Mesendoderm (in vitro differentiated cells): ENCODE measurements at regions not wholly inside any gene's neighbourhood (a gene's known extent, or its start where the extent isn't known, plus 50 kb on each side); places are given as distances from the start of the nearest gene placed in this dataset.

Experiments used
- DNase-seq: peaks from one replicate; pipeline ENCODE4 v3.0.0; 2013
- H2AK5ac ChIP-seq: 2 replicates; pipeline ENCODE4 v1.6.1; 2013; ENCODE audit warnings: low read length, inconsistent platforms
- H2BK120ac ChIP-seq: 2 replicates; pipeline ENCODE4 v1.6.1; 2013; ENCODE audit warnings: low read depth, mild to moderate bottlenecking, low read length, moderate library complexity, mixed read lengths
- H2BK15ac ChIP-seq: replicated peaks from 2 replicates; pipeline ENCODE4 v1.6.1; 2013; ENCODE audit warnings: low read depth, mild to moderate bottlenecking, moderate library complexity
- H2BK5ac ChIP-seq: 2 replicates; pipeline ENCODE4 v1.6.1; 2013; ENCODE audit warnings: low read length, inconsistent platforms
- H3K18ac ChIP-seq: 2 replicates; pipeline ENCODE4 v1.6.1; 2013; ENCODE audit warnings: mild to moderate bottlenecking, low read length, mixed read lengths
- H3K23ac ChIP-seq: one replicate; pipeline ENCODE4 v1.6.1; 2013; ENCODE audit warnings: low read length
- H3K27ac ChIP-seq: 2 replicates; pipeline ENCODE4 v1.5.1; 2013; ENCODE audit warnings: low read depth, mild to moderate bottlenecking, inconsistent platforms, low read length, moderate library complexity
- H3K27me3 ChIP-seq: 2 replicates; pipeline ENCODE4 v1.6.1; 2013; ENCODE audit warnings: low read length, control low read depth, mild to moderate bottlenecking, inconsistent platforms; ENCODE audit not compliant: insufficient read depth, poor library complexity
- H3K36me3 ChIP-seq: 2 replicates; pipeline ENCODE4 v1.6.1; 2013; ENCODE audit warnings: low read length, inconsistent platforms; ENCODE audit not compliant: control insufficient read depth, insufficient read depth
- H3K4ac ChIP-seq: one replicate; pipeline ENCODE4 v1.6.1; 2013; ENCODE audit warnings: low read depth, mild to moderate bottlenecking, low read length, moderate library complexity
- H3K4me1 ChIP-seq: 2 replicates; pipeline ENCODE4 v1.6.1; 2013; ENCODE audit warnings: low read depth, low read length, inconsistent platforms; ENCODE audit not compliant: control insufficient read depth
- H3K4me2 ChIP-seq: 2 replicates; pipeline ENCODE4 v1.6.1; 2013; ENCODE audit warnings: low read length
- H3K4me3 ChIP-seq: 2 replicates; pipeline ENCODE4 v1.5.1; 2013; ENCODE audit warnings: mild to moderate bottlenecking, low read length
- H3K56ac ChIP-seq: one replicate; pipeline ENCODE4 v1.6.1; 2013; ENCODE audit warnings: low read length
- H3K79me1 ChIP-seq: 2 replicates; pipeline ENCODE4 v1.6.1; 2013; ENCODE audit warnings: low read length, inconsistent platforms
- H3K79me2 ChIP-seq: 2 replicates; pipeline ENCODE4 v1.6.1; 2013; ENCODE audit warnings: mild to moderate bottlenecking, low read length; ENCODE audit not compliant: control insufficient read depth, insufficient read depth
- H3K9ac ChIP-seq: 2 replicates; pipeline ENCODE4 v1.6.1; 2013; ENCODE audit warnings: low read length, inconsistent platforms
- H4K5ac ChIP-seq: one replicate; pipeline ENCODE4 v1.6.1; 2013; ENCODE audit warnings: low read length
- H4K8ac ChIP-seq: one replicate; pipeline ENCODE4 v1.6.1; 2013; ENCODE audit warnings: low read depth, mild to moderate bottlenecking, control low read depth, low read length, moderate library complexity
- WGBS: extraction: QIAGEN DNeasy Blood & Tissue Kit; methylation state at CpG from one replicate; pipeline ENCODE4 v1.1.7; 2013; ENCODE audit warnings: low lambda C conversion rate, missing lambda C conversion rate; ENCODE audit not compliant: insufficient coverage; ENCODE audit errors: extremely low coverage; 5-methylcytosine and 5-hydroxymethylcytosine counted together

DNA sequence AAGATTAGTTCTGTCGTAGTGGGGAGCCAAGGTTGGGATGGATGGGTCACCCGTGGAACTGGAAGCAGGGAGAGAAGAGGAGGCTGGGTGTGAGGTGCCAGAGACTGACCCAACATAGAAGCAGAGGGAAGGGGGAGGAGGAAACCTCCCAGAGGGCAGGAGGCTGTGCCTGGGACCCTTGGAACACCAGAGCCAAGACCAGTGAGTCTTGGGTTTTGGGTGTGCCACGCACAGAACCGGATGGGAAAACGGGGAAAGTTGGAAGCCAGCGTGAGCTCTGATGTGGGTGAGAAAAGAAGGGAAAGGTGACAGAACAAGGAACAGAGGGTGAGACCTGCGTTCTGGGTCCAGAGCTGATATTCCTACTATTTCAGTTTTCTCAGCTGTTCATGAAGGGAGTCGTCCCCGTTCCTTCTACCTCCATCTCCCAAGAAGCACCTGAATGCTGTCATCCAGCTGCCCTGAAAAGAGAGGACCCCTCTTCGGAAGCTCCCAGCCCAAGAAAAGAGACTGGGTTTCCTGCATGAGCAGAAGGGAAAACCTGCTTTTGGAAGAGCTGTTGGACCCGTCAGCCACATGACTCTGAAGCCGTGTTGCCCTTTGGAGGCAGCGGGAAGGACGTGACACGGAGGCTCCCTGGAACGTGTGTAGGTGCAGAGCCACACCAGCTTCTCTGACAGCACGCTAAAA is 250.1 kb downstream of the NDUFA10 start:
- Histone ChIP-seq H2AK5ac (no peak overlapping the region), H3K9ac (no peak overlapping the region), H3K27me3 (no peaks in the 10 kb centered on the region), H3K4me1 (no peaks in the 10 kb centered on the region), H4K5ac (no peak overlapping the region), H2BK15ac (no peak overlapping the region), H3K4me2 (no peak overlapping the region), H2BK5ac (no peak overlapping the region), H4K8ac (no peak overlapping the region), H2BK120ac (no peak overlapping the region), H3K36me3 (no peaks in the 10 kb centered on the region), H3K18ac (no peak overlapping the region), H3K56ac (no peak overlapping the region), H3K23ac (no peak overlapping the region), H3K27ac (no peak overlapping the region), H3K4ac (no peak overlapping the region), H3K79me1 (no peaks in the 10 kb centered on the region), H3K79me2 (no peaks in the 10 kb centered on the region), H3K4me3 (no peak overlapping the region)
- DNase-seq, result no peak
- WGBS, result no CpG with 5 or more reads among the region's 17 CpGs

DNA sequence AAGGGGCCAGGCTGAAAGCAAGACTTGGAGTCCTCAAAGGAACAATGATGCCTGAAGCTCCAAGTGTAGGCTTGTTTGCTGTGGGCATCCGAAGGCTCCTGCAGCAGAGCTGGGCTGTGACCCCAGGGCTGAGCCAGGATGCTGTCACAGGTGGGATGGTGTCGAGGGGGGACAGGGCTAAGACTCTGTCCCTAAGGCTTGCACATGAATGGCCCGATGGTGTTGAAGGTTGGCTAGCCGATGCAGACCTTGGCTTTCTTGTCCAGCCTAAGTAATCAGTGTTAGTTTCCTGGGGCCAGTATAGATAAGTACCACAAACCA is 251.0 kb downstream of the NDUFA10 start:
- no peaks in the 10 kb centered on the region for H3K79me1 ChIP-seq
- no peak overlapping the region for H3K18ac ChIP-seq
- no peak overlapping the region for H3K4me2 ChIP-seq
- H3K4me3 ChIP-seq, result no peak overlapping the region
- H3K36me3 ChIP-seq, result no peaks in the 10 kb centered on the region
- H3K27me3 ChIP-seq, result no peaks in the 10 kb centered on the region
- H3K4me1 ChIP-seq, result no peaks in the 10 kb centered on the region
- H3K79me2 ChIP-seq, result no peaks in the 10 kb centered on the region
- no peak overlapping the region for H2BK15ac ChIP-seq
- H4K5ac ChIP-seq, result no peak overlapping the region
- no peak overlapping the region for H3K56ac ChIP-seq
- no peak for DNase-seq
- H4K8ac ChIP-seq, result no peak overlapping the region
- H2BK120ac ChIP-seq, result no peak overlapping the region
- H3K23ac ChIP-seq, result no peak overlapping the region
- H3K27ac ChIP-seq, result no peak overlapping the region
- H3K9ac ChIP-seq, result no peak overlapping the region
- no peak overlapping the region for H2BK5ac ChIP-seq
- H3K4ac ChIP-seq, result no peak overlapping the region
- no CpG with 5 or more reads among the region's 4 CpGs for WGBS
- no peak overlapping the region for H2AK5ac ChIP-seq

DNA sequence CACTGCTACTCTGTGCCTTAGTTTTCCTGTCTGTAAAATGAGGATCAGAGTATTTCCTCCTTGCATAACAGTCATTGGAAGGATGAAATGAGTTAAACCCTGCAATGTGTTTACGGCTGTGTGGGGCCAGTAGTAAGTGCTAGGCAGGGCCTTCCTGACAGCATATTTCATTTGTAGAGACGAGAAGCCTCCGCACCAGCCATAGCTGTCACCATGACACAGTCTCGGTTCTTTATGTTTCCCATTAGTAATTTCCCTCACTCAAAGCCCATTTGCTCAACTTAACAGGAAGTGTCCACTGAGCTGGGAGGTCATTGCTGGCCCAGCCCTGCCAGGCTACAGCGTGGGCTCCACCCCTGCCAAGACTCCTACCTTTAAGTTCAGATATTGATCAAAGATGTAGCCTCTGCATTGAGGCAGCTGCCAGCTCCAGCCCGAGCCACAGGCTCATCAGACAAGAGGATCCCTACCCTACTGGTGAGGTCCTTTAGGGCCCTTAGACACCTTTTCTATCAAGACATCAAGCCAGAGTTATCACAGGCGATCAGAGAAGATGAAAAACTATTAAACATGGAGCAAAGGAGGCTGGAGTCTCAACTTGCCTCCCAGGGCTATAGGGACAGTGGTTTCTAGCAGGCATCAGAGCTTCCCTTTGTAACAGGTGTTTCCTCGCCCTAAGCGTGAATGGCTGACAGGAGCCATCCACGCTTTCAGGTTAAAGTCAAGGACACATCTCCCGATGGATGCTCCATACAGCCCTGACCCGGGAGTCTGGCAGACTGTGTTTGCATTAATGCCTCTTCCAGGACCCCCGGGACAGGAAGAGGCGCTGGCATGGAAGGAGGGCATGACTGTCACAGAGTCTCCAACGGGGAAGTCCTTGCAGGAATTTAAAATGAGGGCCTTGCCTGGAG is 251.7 kb downstream of the NDUFA10 start:
- DNase-seq, result no peak
- H3K79me1 ChIP-seq, result no peaks in the 10 kb centered on the region
- H3K36me3 ChIP-seq, result no peaks in the 10 kb centered on the region
- H3K18ac ChIP-seq, result no peak overlapping the region
- no peak overlapping the region for H3K4me3 ChIP-seq
- H3K79me2 ChIP-seq, result no peaks in the 10 kb centered on the region
- no peak overlapping the region for H2AK5ac ChIP-seq
- H2BK120ac ChIP-seq, result no peak overlapping the region
- H3K4me2 ChIP-seq, result no peak overlapping the region
- no peak overlapping the region for H2BK15ac ChIP-seq
- H3K56ac ChIP-seq, result no peak overlapping the region
- H3K23ac ChIP-seq, result no peak overlapping the region
- H3K9ac ChIP-seq, result no peak overlapping the region
- H4K5ac ChIP-seq, result no peak overlapping the region
- H3K4me1 ChIP-seq, result no peaks in the 10 kb centered on the region
- no peaks in the 10 kb centered on the region for H3K27me3 ChIP-seq
- no peak overlapping the region for H2BK5ac ChIP-seq
- WGBS, result no CpG with 5 or more reads among the region's 15 CpGs
- H3K27ac ChIP-seq, result no peak overlapping the region
- H4K8ac ChIP-seq, result no peak overlapping the region
- no peak overlapping the region for H3K4ac ChIP-seq

DNA sequence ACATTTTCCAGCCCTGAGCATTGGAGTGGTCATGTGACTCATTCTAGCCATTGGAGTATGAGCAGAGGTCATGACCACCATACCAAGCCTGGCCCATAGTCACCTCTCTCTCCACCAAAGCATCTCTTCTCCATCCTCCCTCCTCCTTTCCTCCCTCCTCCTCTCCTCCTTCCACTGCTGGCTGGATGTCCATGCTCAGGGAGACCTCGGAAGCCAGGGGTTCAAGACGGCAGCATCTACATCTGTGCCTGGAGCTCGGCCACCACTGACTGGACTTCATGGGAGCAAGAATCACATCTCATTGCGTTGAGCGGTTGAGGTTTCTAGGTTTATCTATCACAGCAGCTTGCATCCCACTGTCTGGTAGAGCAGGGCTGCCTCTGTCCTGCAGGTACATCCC is 252.4 kb downstream of the NDUFA10 start:
- WGBS, result no CpG with 5 or more reads among the region's 5 CpGs
- H2BK5ac ChIP-seq, result no peak overlapping the region
- no peak overlapping the region for H2BK120ac ChIP-seq
- DNase-seq, result no peak
- no peaks in the 10 kb centered on the region for H3K79me1 ChIP-seq
- H3K27me3 ChIP-seq, result no peaks in the 10 kb centered on the region
- H3K4ac ChIP-seq, result no peak overlapping the region
- H3K27ac ChIP-seq, result no peak overlapping the region
- no peaks in the 10 kb centered on the region for H3K4me1 ChIP-seq
- H3K4me2 ChIP-seq, result no peak overlapping the region
- H2AK5ac ChIP-seq, result no peak overlapping the region
- H3K9ac ChIP-seq, result no peak overlapping the region
- no peak overlapping the region for H3K56ac ChIP-seq
- H3K79me2 ChIP-seq, result no peaks in the 10 kb centered on the region
- H3K18ac ChIP-seq, result no peak overlapping the region
- no peaks in the 10 kb centered on the region for H3K36me3 ChIP-seq
- H4K8ac ChIP-seq, result no peak overlapping the region
- H2BK15ac ChIP-seq, result no peak overlapping the region
- no peak overlapping the region for H3K23ac ChIP-seq
- no peak overlapping the region for H4K5ac ChIP-seq
- H3K4me3 ChIP-seq, result no peak overlapping the region

DNA sequence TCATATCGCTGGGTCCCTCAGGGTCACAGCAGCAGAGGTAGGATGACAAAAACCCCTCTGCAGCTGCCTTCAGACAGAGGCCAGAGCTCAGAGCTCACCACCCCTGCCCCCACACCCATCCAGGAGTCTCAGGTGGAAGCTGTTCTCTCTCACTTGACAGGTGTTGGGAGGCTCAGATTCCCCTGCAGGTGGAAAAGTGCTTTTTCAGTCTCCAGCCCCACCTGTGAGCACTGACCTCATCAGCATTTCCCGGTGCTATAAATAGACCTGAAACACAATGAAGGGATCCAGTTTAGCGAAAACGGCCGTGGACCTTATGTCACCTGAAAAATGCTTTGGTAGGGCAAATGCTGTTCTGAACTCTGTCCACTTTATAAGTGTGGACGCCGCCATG is 254.9 kb downstream of the NDUFA10 start:
- Histone ChIP-seq H3K27ac (no peak overlapping the region), H4K5ac (no peak overlapping the region), H2BK5ac (no peak overlapping the region), H3K4me1 (no peaks in the 10 kb centered on the region), H3K4me2 (no peak overlapping the region), H3K27me3 (no peaks in the 10 kb centered on the region), H3K4ac (no peak overlapping the region), H3K36me3 (no peaks in the 10 kb centered on the region), H3K79me2 (no peaks in the 10 kb centered on the region), H2AK5ac (no peak overlapping the region), H3K56ac (no peak overlapping the region), H3K18ac (no peak overlapping the region), H3K23ac (no peak overlapping the region), H3K79me1 (no peaks in the 10 kb centered on the region), H3K4me3 (no peak overlapping the region), H3K9ac (no peak overlapping the region), H2BK15ac (no peak overlapping the region), H2BK120ac (no peak overlapping the region), H4K8ac (no peak overlapping the region)
- no CpG with 5 or more reads among the region's 7 CpGs for whole genome bisulfite sequencing
- no peak for DNase-seq
